IMR-90 (cell line): ENCODE measurements at regions not wholly inside any gene's neighbourhood (a gene's known extent, or its start where the extent isn't known, plus 50 kb on each side); places are given as distances from the start of the nearest gene placed in this dataset.

Source experiments
- ATAC-seq: fragments of 200-7000 bp; cut with Tn5 transposase; 2 replicates; pipeline ENCODE4 v1.9.1; 2020; ENCODE audit warnings: low read depth, mild to moderate bottlenecking, moderate library complexity
- BruUV-seq: library from RNA; stranded (reverse); fragments of 400-500 nt; replicated peaks from 2 replicates; lab custom pipeline; 2021; lab: Mats Ljungman, UMichigan
- CTCF ChIA-PET: fragments of 300-600 bp; formaldehyde crosslinking; extraction: SDS; loops from one replicate; lab custom pipeline; 2021; ENCODE audit warnings: antibody characterized with exemption; lab: Yijun Ruan, JAX
- POLR2A ChIA-PET: fragments of 300-600 bp; sonication (Branson Sonifier 250); formaldehyde crosslinking; loops from one replicate; lab custom pipeline; 2022; ENCODE audit warnings: antibody characterized with exemption; ENCODE audit not compliant: unreplicated experiment; lab: Charles Lee
- DNase-seq: peaks from one replicate; pipeline ENCODE4 v3.0.0; 2013
- H2AFZ ChIP-seq: replicated peaks from 2 replicates; pipeline ENCODE3; 2013; ENCODE audit warnings: low read length, mild to moderate bottlenecking; ENCODE audit not compliant: poor library complexity
- H2AK5ac ChIP-seq: 2 replicates; pipeline ENCODE4 v1.6.1; 2013; ENCODE audit warnings: low read depth, low read length, inconsistent platforms
- H2AK9ac ChIP-seq: replicated peaks from 2 replicates; pipeline ENCODE3; 2013; ENCODE audit warnings: mild to moderate bottlenecking, low read depth, low read length, moderate library complexity; ENCODE audit not compliant: poor library complexity
- H2BK120ac ChIP-seq: 2 replicates; pipeline ENCODE4 v1.6.1; 2013; ENCODE audit warnings: low read depth, low read length, inconsistent platforms
- H2BK15ac ChIP-seq: 3 replicates; pipeline ENCODE4 v1.6.1; 2013; ENCODE audit warnings: low read depth, low read length, inconsistent platforms
- H2BK20ac ChIP-seq: 2 replicates; pipeline ENCODE4 v1.6.1; 2013; ENCODE audit warnings: low read depth, mild to moderate bottlenecking, inconsistent platforms, low read length, moderate library complexity
- H2BK5ac ChIP-seq: 2 replicates; pipeline ENCODE4 v1.6.1; 2013; ENCODE audit warnings: mild to moderate bottlenecking, low read depth, low read length, inconsistent platforms; ENCODE audit not compliant: poor library complexity, severe bottlenecking
- H3K14ac ChIP-seq: replicated peaks from 2 replicates; pipeline ENCODE4 v1.6.1; 2013; ENCODE audit warnings: low read depth, low read length, inconsistent platforms
- H3K18ac ChIP-seq: 2 replicates; pipeline ENCODE4 v1.6.1; 2013; ENCODE audit warnings: low read depth, low read length, control low read depth
- H3K23ac ChIP-seq: 2 replicates; pipeline ENCODE4 v1.6.1; 2013; ENCODE audit warnings: low read depth, low read length, inconsistent platforms
- H3K27ac ChIP-seq: 2 replicates; pipeline ENCODE4 v1.5.1; 2013; ENCODE audit warnings: mild to moderate bottlenecking, control low read depth, low read length; ENCODE audit not compliant: insufficient read depth
- H3K27me3 ChIP-seq: 2 replicates; pipeline ENCODE4 v1.6.1; 2013; ENCODE audit warnings: low read length; ENCODE audit not compliant: control insufficient read depth, insufficient read depth
- H3K36me3 ChIP-seq: 2 replicates; pipeline ENCODE4 v1.6.1; 2013; ENCODE audit warnings: low read length, mixed read lengths; ENCODE audit not compliant: control insufficient read depth, insufficient read depth
- H3K4ac ChIP-seq: 2 replicates; pipeline ENCODE4 v1.6.1; 2013; ENCODE audit warnings: low read depth, low read length, inconsistent platforms
- H3K4me1 ChIP-seq: 2 replicates; pipeline ENCODE4 v1.6.1; 2013; ENCODE audit warnings: low read length, mixed read lengths; ENCODE audit not compliant: control insufficient read depth, insufficient read depth
- H3K4me2 ChIP-seq: 2 replicates; pipeline ENCODE4 v1.6.1; 2013; ENCODE audit warnings: low read depth, mild to moderate bottlenecking, control low read depth, low read length, moderate library complexity
- H3K4me3 ChIP-seq: 2 replicates; pipeline ENCODE4 v1.5.1; 2013; ENCODE audit warnings: low read depth, mild to moderate bottlenecking, control low read depth, low read length, moderate library complexity; ENCODE audit not compliant: insufficient read depth
- H3K56ac ChIP-seq: 2 replicates; pipeline ENCODE4 v1.6.1; 2013; ENCODE audit warnings: low read length, inconsistent platforms; ENCODE audit not compliant: insufficient read depth; ENCODE audit errors: extremely low read depth
- H3K79me1 ChIP-seq, 2 experiments: 2 replicates each; pipeline ENCODE4 v1.6.1; 2013; ENCODE audit warnings: low read length in 2 of 2, inconsistent platforms in 1 of 2, low read depth in 1 of 2
- H3K9ac ChIP-seq: 2 replicates; pipeline ENCODE4 v1.6.1; 2013; ENCODE audit warnings: low read depth, low read length, control low read depth
- H3K9me1 ChIP-seq: 2 replicates; pipeline ENCODE4 v1.6.1; 2013; ENCODE audit warnings: low read length, inconsistent platforms; ENCODE audit not compliant: insufficient read depth
- H3K9me3 ChIP-seq: 2 replicates; pipeline ENCODE4 v1.6.1; 2013; ENCODE audit warnings: low read length; ENCODE audit not compliant: control insufficient read depth, insufficient read depth
- H4K20me1 ChIP-seq: 2 replicates; pipeline ENCODE4 v1.6.1; 2013; ENCODE audit warnings: low read length, inconsistent platforms; ENCODE audit not compliant: insufficient read depth
- H4K5ac ChIP-seq: 2 replicates; pipeline ENCODE4 v1.6.1; 2013; ENCODE audit warnings: mild to moderate bottlenecking, low read depth, low read length, control low read depth
- H4K8ac ChIP-seq, 2 experiments: 2 replicates each; pipeline ENCODE4 v1.6.1; 2013; ENCODE audit warnings: low read depth in 2 of 2, low read length in 2 of 2, control low read depth in 1 of 2, inconsistent platforms in 1 of 2
- H4K91ac ChIP-seq: 2 replicates; pipeline ENCODE4 v1.6.1; 2013; ENCODE audit warnings: low read depth, low read length, inconsistent platforms; ENCODE audit not compliant: insufficient read depth
- BHLHE40 ChIP-seq: fragments of 150-350 bp; IDR thresholded peaks from 2 replicates; pipeline ENCODE4 v1.6.1; 2016; ENCODE audit warnings: mild to moderate bottlenecking, low read depth, low read length
- CEBPB ChIP-seq: IDR thresholded peaks from 2 replicates; pipeline ENCODE4 v1.6.1; 2012; ENCODE audit warnings: low read depth, low read length, improper control_type of control experiment
- CHD1 ChIP-seq: IDR thresholded peaks from 2 replicates; pipeline ENCODE4 v1.6.1; 2012; ENCODE audit warnings: low read depth, low read length, improper control_type of control experiment
- MAZ ChIP-seq: IDR thresholded peaks from 2 replicates; pipeline ENCODE4 v1.6.1; 2012; ENCODE audit warnings: low read depth, mild to moderate bottlenecking, low read length, improper control_type of control experiment, moderate library complexity, borderline replicate concordance
- MXI1 ChIP-seq: IDR thresholded peaks from 2 replicates; pipeline ENCODE4 v1.6.1; 2012; ENCODE audit warnings: low read depth, mild to moderate bottlenecking, low read length, moderate library complexity, borderline replicate concordance
- POLR2A ChIP-seq: IDR thresholded peaks from 2 replicates; pipeline ENCODE4 v1.6.1; 2012; ENCODE audit warnings: mild to moderate bottlenecking, low read depth, low read length
- SMC3 ChIP-seq: fragments of 150-350 bp; IDR thresholded peaks from 2 replicates; pipeline ENCODE4 v1.6.1; 2016; ENCODE audit warnings: low read depth, mild to moderate bottlenecking, antibody characterized with exemption, low read length, moderate library complexity
- WGBS, 2 experiments: methylation state at CpG; one replicate each; pipeline versions ENCODE4 v1.1.5 to v1.1.7; 2013; ENCODE audit warnings: missing lambda C conversion rate in 2 of 2; ENCODE audit not compliant: insufficient read length in 1 of 2; ENCODE audit errors: extremely low coverage in 2 of 2; 5-methylcytosine and 5-hydroxymethylcytosine counted together
- dilution Hi-C: fragments of 300-500 bp; cut with HindIII; formaldehyde crosslinking; loops from one replicate; pipeline ENCODE4 v1.14.3; 2018; ENCODE audit warnings: low sequenced_read_pairs; ENCODE audit not compliant: unreplicated experiment
- in situ Hi-C: fragments of 300-500 bp; cut with MboI; formaldehyde crosslinking; loops from 3 replicates; pipeline ENCODE4 v1.14.3; 2019; ENCODE audit warnings: low sequenced_read_pairs, inconsistent platforms, mixed read lengths
- intact Hi-C: fragments of 100-400 bp; cut with micrococcal nuclease; formaldehyde crosslinking; loops from 2 replicates; pipeline ENCODE4 v1.10.0; 2022
- TF ChIP-seq, protein P1 (sequence below): conservative IDR thresholded peaks from 2 replicates; pipeline ENCODE4 v1.5.1; 2012; ENCODE audit warnings: mild to moderate bottlenecking, low read depth, low read length, improper control_type of control experiment

- Histone ChIP-seq H3K14ac (no peak overlapping the region), H3K4me3 (no peak overlapping the region), H3K36me3 (no peaks in the 10 kb centered on the region), H4K8ac (peak overlapping the region in 1 of 2 experiments; percentile 65; a peak in 1 of 4 replicates), H3K9ac (no peak overlapping the region), H2BK5ac (no peak overlapping the region), H3K23ac (no peak overlapping the region), H2BK20ac (no peak overlapping the region), H4K20me1 (no peaks in the 10 kb centered on the region), H2AK5ac (no peak overlapping the region), H3K4me2 (no peak overlapping the region), H3K27me3 (peaks cover 10% of the 10 kb centered on the region), H3K18ac (peak overlapping the region; percentile 27; the same call in 1 of the 2 replicates), H3K79me1 (no peaks in the 10 kb centered on the region), H3K9me3 (no peaks in the 10 kb centered on the region), H4K5ac (peak overlapping the region; percentile 19; the same call in 1 of the 2 replicates), H3K9me1 (no peaks in the 10 kb centered on the region), H3K27ac (no peak overlapping the region), H2AK9ac (no peak overlapping the region), H2BK15ac (no peak overlapping the region), H3K4me1 (peaks cover 4% of the 10 kb centered on the region), H3K56ac (no peak overlapping the region), H4K91ac (no peak overlapping the region), H3K4ac (no peak overlapping the region), H2AFZ (no peak overlapping the region), H2BK120ac (peak overlapping the region; percentile 12; the same call in 1 of the 2 replicates)
- POLR2A ChIA-PET = no interaction called here
- BruUV-seq = no TSS peak
- in situ Hi-C loops (no loop called here), intact Hi-C loops (no loop called here), dilution Hi-C loops (no loop called here)
- no peak for ATAC-seq
- no peak for TF ChIP-seq POLR2A
- TF ChIP-seq CHD1 = no peak
- TF ChIP-seq MAZ = no peak
- no peak for TF ChIP-seq SMC3
- no peak for TF ChIP-seq BHLHE40
- no peak for TF ChIP-seq CEBPB
- TF ChIP-seq, protein P1, sequence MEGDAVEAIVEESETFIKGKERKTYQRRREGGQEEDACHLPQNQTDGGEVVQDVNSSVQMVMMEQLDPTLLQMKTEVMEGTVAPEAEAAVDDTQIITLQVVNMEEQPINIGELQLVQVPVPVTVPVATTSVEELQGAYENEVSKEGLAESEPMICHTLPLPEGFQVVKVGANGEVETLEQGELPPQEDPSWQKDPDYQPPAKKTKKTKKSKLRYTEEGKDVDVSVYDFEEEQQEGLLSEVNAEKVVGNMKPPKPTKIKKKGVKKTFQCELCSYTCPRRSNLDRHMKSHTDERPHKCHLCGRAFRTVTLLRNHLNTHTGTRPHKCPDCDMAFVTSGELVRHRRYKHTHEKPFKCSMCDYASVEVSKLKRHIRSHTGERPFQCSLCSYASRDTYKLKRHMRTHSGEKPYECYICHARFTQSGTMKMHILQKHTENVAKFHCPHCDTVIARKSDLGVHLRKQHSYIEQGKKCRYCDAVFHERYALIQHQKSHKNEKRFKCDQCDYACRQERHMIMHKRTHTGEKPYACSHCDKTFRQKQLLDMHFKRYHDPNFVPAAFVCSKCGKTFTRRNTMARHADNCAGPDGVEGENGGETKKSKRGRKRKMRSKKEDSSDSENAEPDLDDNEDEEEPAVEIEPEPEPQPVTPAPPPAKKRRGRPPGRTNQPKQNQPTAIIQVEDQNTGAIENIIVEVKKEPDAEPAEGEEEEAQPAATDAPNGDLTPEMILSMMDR = no peak
- TF ChIP-seq MXI1 = no peak
- DNase-seq = no peak
- WGBS, 2 experiments = 88% methylated on average over 1 of the region's 2 CpGs; no CpG with 5 or more reads in 1 of the 2 experiments
- CTCF ChIA-PET = no interaction called here
Observed at GRCh38 chr3:186476541-186476940, 67.6 kb downstream of the CRYGS start.
